NT2/D1 (cell line): ENCODE measurements at regions not wholly inside any gene's neighbourhood (a gene's known extent, or its start where the extent isn't known, plus 50 kb on each side); places are given as distances from the start of the nearest gene placed in this dataset.

ENCODE experiments used
- DNase-seq: peaks from one replicate; pipeline ENCODE4 v3.0.0-alpha.2; 2011; ENCODE audit warnings: low read depth, low spot score
- H3K27me3 ChIP-seq: 2 replicates; pipeline ENCODE4 v1.6.0; 2011; ENCODE audit warnings: mild to moderate bottlenecking; ENCODE audit not compliant: insufficient read length, insufficient read depth
- H3K36me3 ChIP-seq: 2 replicates; pipeline ENCODE4 v1.6.1; 2011; ENCODE audit warnings: mild to moderate bottlenecking, low read length, mixed read lengths; ENCODE audit not compliant: insufficient read depth, insufficient read length
- H3K4me1 ChIP-seq: 2 replicates; pipeline ENCODE4 v1.5.1; 2011; ENCODE audit not compliant: insufficient read depth, insufficient read length
- H3K4me3 ChIP-seq: 2 replicates; pipeline ENCODE4 v1.5.1; 2011; ENCODE audit warnings: low read depth; ENCODE audit not compliant: insufficient read length
- H3K9ac ChIP-seq: 2 replicates; pipeline ENCODE4 v1.6.0; 2011; ENCODE audit warnings: low read depth; ENCODE audit not compliant: insufficient read length
- H3K9me3 ChIP-seq: 2 replicates; pipeline ENCODE4 v1.5.1; 2011; ENCODE audit warnings: mild to moderate bottlenecking, low read length; ENCODE audit not compliant: insufficient read depth
- SUZ12 ChIP-seq: IDR thresholded peaks from 2 replicates; pipeline ENCODE4 v1.6.1; 2011; ENCODE audit not compliant: insufficient read length, insufficient read depth; ENCODE audit errors: extremely low read depth
- YY1 ChIP-seq: IDR thresholded peaks from 2 replicates; pipeline ENCODE4 v1.6.1; 2011; ENCODE audit not compliant: insufficient read length, insufficient read depth
- ZNF274 ChIP-seq: IDR thresholded peaks from 2 replicates; pipeline ENCODE4 v1.6.1; 2011; ENCODE audit warnings: mild to moderate bottlenecking, low read depth, low read length

- DNase-seq = no peak
- H3K4me1 ChIP-seq = no peaks in the 10 kb centered on the region
- no peak overlapping the region for H3K4me3 ChIP-seq
- no peaks in the 10 kb centered on the region for H3K36me3 ChIP-seq
- H3K27me3 ChIP-seq = no peaks in the 10 kb centered on the region
- no peak overlapping the region for H3K9ac ChIP-seq
- H3K9me3 ChIP-seq = no peaks in the 10 kb centered on the region
- TF ChIP-seq YY1 (no peak), ZNF274 (no peak), SUZ12 (no peak)
Measured at GRCh38 chrY:7463196-7463595, 551.6 kb upstream of the AMELY start.

DNA sequence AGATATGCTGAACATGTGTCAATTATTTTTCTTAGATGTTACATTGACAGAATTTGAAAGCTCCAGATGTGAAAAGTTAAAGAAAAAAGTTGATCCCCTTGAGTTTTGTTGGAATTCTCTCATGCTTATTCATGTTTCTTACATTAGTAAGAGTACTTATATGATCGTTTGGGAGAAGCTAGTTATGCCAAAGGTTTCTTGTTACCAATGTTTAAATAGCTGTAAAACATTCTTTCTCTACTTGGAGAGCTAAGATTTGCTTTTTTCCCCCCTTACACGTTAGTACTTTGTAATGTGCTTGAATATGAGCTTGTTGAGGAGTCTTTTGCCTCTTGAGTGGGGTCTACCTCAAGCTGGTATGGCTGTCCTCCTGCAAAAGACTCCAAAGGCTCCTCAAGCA, 551.1 kb upstream of the AMELY start:
- Histone ChIP-seq H3K9ac (no peak overlapping the region), H3K4me3 (no peak overlapping the region), H3K4me1 (no peaks in the 10 kb centered on the region), H3K27me3 (no peaks in the 10 kb centered on the region), H3K36me3 (no peaks in the 10 kb centered on the region), H3K9me3 (no peaks in the 10 kb centered on the region)
- DNase-seq = no peak
- TF ChIP-seq ZNF274 = no peak
- TF ChIP-seq SUZ12 = no peak
- TF ChIP-seq YY1 = no peak

DNA sequence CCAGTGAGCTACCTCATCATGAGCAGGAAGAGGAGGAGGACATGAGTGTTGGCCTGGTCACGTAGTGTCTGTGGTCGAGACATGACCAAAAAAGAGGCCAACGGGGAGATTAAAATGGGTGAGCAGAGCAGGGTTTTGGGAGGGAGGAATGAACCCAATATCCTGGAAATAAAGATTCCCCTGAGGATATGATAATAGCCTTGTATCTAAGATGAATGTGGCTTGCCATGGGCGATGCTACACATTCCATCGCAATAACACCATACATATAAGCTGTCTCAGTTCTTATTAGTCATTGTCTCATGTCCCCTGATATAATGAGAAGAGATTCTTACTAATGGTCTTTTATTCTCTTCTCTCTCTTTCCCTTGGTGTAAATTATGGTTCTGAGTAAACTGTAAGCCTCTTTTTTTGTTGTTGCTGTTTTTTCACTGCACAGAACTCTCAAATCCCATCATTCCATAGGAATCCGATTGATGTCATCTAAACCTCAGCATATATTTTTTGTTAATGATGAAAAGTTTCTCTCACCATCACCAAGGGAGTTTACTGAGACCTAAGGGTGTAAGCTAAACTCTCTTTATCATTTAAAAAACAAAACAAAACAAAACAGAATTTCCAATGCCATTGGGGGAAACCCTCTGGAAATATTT, 550.4 kb upstream of the AMELY start:
- H3K27me3 ChIP-seq = no peaks in the 10 kb centered on the region
- no peak for DNase-seq

DNA sequence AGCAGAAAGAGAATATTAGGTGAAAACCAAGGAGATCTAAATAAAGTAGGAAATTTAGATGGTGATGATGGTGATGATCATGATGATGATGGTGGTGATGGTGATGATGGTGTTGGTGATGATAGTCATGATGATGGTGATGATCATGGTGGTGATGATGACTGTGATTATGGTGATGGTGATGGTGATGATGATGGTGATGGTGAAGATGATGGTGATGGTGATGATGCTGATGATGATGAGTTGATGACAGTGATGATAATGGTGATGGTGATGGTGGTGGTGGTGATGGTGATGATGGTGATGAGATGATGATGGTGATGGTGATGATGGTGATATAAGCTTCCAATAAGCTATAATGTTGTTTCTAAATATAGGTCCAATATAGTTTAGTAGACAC, 548.2 kb upstream of the AMELY start:
- Histone ChIP-seq H3K4me1 (no peaks in the 10 kb centered on the region), H3K9ac (no peak overlapping the region), H3K9me3 (no peaks in the 10 kb centered on the region), H3K27me3 (no peaks in the 10 kb centered on the region), H3K36me3 (no peaks in the 10 kb centered on the region), H3K4me3 (no peak overlapping the region)
- TF ChIP-seq YY1 = no peak
- TF ChIP-seq ZNF274 = no peak
- TF ChIP-seq SUZ12 = no peak
- no peak for DNase-seq

More for the DNA sequence above, 550.4 kb upstream of the AMELY start:
- no peaks in the 10 kb centered on the region for H3K36me3 ChIP-seq
- H3K9me3 ChIP-seq = no peaks in the 10 kb centered on the region
- no peak overlapping the region for H3K9ac ChIP-seq
- no peak overlapping the region for H3K4me3 ChIP-seq
- TF ChIP-seq YY1 (no peak), ZNF274 (no peak), SUZ12 (no peak)
- no peaks in the 10 kb centered on the region for H3K4me1 ChIP-seq

GRCh38 chrY:7458301-7459078, 546.9 kb upstream of the AMELY start:
- Histone ChIP-seq H3K9me3 (no peaks in the 10 kb centered on the region), H3K27me3 (no peaks in the 10 kb centered on the region), H3K4me3 (no peak overlapping the region), H3K36me3 (no peaks in the 10 kb centered on the region), H3K4me1 (no peaks in the 10 kb centered on the region), H3K9ac (no peak overlapping the region)
- no peak for TF ChIP-seq SUZ12
- TF ChIP-seq YY1 = no peak
- TF ChIP-seq ZNF274 = no peak
- DNase-seq = no peak

- Histone ChIP-seq H3K4me1 (no peaks in the 10 kb centered on the region), H3K4me3 (no peak overlapping the region), H3K9ac (no peak overlapping the region), H3K36me3 (no peaks in the 10 kb centered on the region), H3K27me3 (no peaks in the 10 kb centered on the region), H3K9me3 (no peaks in the 10 kb centered on the region)
- no peak for DNase-seq
- TF ChIP-seq SUZ12 = no peak
Measured at GRCh38 chrY:7457286-7458015, 545.9 kb upstream of the AMELY start.

- Histone ChIP-seq H3K4me3 (no peak overlapping the region), H3K36me3 (no peaks in the 10 kb centered on the region), H3K9me3 (no peaks in the 10 kb centered on the region), H3K4me1 (no peaks in the 10 kb centered on the region), H3K9ac (no peak overlapping the region), H3K27me3 (no peaks in the 10 kb centered on the region)
- no peak for DNase-seq
- TF ChIP-seq ZNF274 = no peak
- TF ChIP-seq YY1 = no peak
- TF ChIP-seq SUZ12 = no peak
Measured at GRCh38 chrY:7455626-7456025, 544.1 kb upstream of the AMELY start.
